DOHH2 (cell line): ENCODE measurements at regions not wholly inside any gene's neighbourhood (a gene's known extent, or its start where the extent isn't known, plus 50 kb on each side); places are given as distances from the start of the nearest gene placed in this dataset.

Experiments used
- EZH2phosphoT487 ChIP-seq: fragments of 200-600 bp; sonication (generic); IDR thresholded peaks from 2 replicates; pipeline ENCODE4 v1.6.1; 2017; ENCODE audit warnings: borderline replicate concordance, mild to moderate bottlenecking, antibody characterized with exemption, low read length, moderate library complexity, mixed read lengths
- TF ChIP-seq, protein P1 (sequence below): fragments of 200-600 bp; sonication (generic); IDR thresholded peaks from one replicate; pipeline ENCODE4 v1.5.1; 2014; ENCODE audit warnings: antibody characterized with exemption, mild to moderate bottlenecking, low read depth, low read length; ENCODE audit not compliant: poor library complexity, severe bottlenecking

DNA sequence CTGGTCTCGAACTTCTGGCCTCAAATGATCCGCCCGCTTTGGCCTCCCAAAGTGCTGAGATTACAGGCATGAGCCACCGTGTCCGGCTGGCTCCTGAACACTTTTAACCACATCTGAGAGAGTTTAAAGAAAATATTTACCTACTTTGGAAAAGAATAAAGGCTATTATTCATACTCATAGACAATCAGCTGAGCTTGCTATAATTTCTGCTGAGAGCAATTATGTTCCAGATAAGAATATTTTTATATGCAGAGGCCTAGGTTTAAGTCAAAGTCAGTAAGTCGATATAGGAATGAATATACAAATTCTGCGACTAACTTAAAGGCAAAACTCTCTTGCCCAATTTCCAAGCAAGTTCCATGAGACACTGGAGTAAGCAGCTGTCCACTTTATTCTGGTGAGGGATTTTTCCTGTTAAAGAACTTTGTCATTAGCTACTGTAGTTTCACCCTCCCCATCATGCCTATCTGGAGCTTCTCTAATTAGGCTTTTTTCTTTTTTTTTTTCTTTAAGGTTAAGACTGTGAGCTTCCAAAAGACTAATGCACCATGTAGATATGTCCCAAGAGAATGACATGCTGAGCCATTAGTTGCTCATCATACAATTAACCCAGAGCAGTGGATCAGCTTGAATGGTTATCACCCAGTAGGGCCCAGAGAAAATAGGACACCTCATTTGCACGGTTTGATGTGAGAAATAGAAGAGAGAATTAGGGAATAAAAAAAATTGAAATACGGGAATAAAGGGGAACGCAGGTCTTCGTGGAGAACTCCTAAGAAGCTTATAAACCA is 260.1 kb downstream of the KCNE4 start:
- TF ChIP-seq, protein P1, sequence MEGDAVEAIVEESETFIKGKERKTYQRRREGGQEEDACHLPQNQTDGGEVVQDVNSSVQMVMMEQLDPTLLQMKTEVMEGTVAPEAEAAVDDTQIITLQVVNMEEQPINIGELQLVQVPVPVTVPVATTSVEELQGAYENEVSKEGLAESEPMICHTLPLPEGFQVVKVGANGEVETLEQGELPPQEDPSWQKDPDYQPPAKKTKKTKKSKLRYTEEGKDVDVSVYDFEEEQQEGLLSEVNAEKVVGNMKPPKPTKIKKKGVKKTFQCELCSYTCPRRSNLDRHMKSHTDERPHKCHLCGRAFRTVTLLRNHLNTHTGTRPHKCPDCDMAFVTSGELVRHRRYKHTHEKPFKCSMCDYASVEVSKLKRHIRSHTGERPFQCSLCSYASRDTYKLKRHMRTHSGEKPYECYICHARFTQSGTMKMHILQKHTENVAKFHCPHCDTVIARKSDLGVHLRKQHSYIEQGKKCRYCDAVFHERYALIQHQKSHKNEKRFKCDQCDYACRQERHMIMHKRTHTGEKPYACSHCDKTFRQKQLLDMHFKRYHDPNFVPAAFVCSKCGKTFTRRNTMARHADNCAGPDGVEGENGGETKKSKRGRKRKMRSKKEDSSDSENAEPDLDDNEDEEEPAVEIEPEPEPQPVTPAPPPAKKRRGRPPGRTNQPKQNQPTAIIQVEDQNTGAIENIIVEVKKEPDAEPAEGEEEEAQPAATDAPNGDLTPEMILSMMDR: no peak
- TF ChIP-seq EZH2phosphoT487: no peak
